SK-N-MC (cell line): ENCODE measurements at regions not wholly inside any gene's neighbourhood (a gene's known extent, or its start where the extent isn't known, plus 50 kb on each side); places are given as distances from the start of the nearest gene placed in this dataset.

Experiments
- EZH2 ChIP-seq: fragments of 200-600 bp; sonication (generic); IDR thresholded peaks from one replicate; pipeline ENCODE4 v1.6.1; 2017; ENCODE audit warnings: antibody characterized with exemption
- FOXP2 ChIP-seq: optimal IDR thresholded peaks from 2 replicates; pipeline ENCODE3; 2011; ENCODE audit warnings: mild to moderate bottlenecking, moderate library complexity; ENCODE audit not compliant: insufficient read depth; ENCODE audit errors: extremely low read length, control extremely low read depth
- POLR2AphosphoS5 ChIP-seq: IDR thresholded peaks from 2 replicates; pipeline ENCODE4 v1.6.1; 2012; ENCODE audit warnings: mild to moderate bottlenecking, low read depth, low read length, borderline replicate concordance

GRCh38 chr1:65066766-65067490 lies 81.1 kb upstream of the AK4 start:
- TF ChIP-seq EZH2 (no peak), POLR2AphosphoS5 (peak; percentile 33; the same call in 1 of the 2 replicates), FOXP2 (peak; percentile 93)
